Liver (tissue), 8 donors: ENCODE measurements at regions not wholly inside any gene's neighbourhood (a gene's known extent, or its start where the extent isn't known, plus 50 kb on each side); places are given as distances from the start of the nearest gene placed in this dataset.
"Not testable (repeated sequence)": the region's sequence is repeated elsewhere in the genome, so short reads cannot be mapped to it uniquely, and the experiment has no call there.

Experiments
- DNase-seq: peaks from one replicate; pipeline ENCODE4 v3.0.0-alpha.2; 2017; ENCODE audit warnings: low spot score
- H3K27ac ChIP-seq, 2 donors: one replicate each; pipeline ENCODE4 v1.7.0; 2013; ENCODE audit warnings: inconsistent platforms in 2 of 2, low read length in 2 of 2, control low read depth in 1 of 2, low read depth in 1 of 2, mild to moderate bottlenecking in 1 of 2
- H3K27me3 ChIP-seq, 4 donors: one replicate each; pipeline versions ENCODE4 v1.6.1 to v1.7.0; 2013; ENCODE audit warnings: low read length in 3 of 4, inconsistent platforms in 1 of 4, mild to moderate bottlenecking in 1 of 4, moderate library complexity in 1 of 4; ENCODE audit not compliant: control insufficient read depth in 4 of 4, insufficient read depth in 4 of 4
- H3K36me3 ChIP-seq, 4 donors: one replicate each; pipeline versions ENCODE4 v1.6.1 to v1.7.0; 2013; ENCODE audit warnings: low read length in 3 of 4, mild to moderate bottlenecking in 3 of 4, low read depth in 1 of 4, moderate library complexity in 1 of 4; ENCODE audit not compliant: control insufficient read depth in 4 of 4, insufficient read depth in 3 of 4
- H3K4me1 ChIP-seq, 4 donors: one replicate each; pipeline versions ENCODE4 v1.6.1 to v1.7.0; 2013; ENCODE audit warnings: low read length in 3 of 4, mild to moderate bottlenecking in 3 of 4, moderate library complexity in 1 of 4; ENCODE audit not compliant: control insufficient read depth in 4 of 4, insufficient read depth in 4 of 4
- H3K4me3 ChIP-seq, 3 donors: one replicate each; pipeline versions ENCODE4 v1.6.1 to v1.7.0; 2013; ENCODE audit warnings: low read length in 3 of 3, control low read depth in 1 of 3, low read depth in 1 of 3, mild to moderate bottlenecking in 1 of 3
- H3K9ac ChIP-seq, 2 donors: one replicate each; pipeline ENCODE4 v1.7.0; 2013; ENCODE audit warnings: low read length in 2 of 2, mild to moderate bottlenecking in 2 of 2, moderate library complexity in 2 of 2, control low read depth in 1 of 2, low read depth in 1 of 2
- H3K9me3 ChIP-seq, 4 donors: one replicate each; pipeline versions ENCODE4 v1.6.1 to v1.7.0; 2013; ENCODE audit warnings: low read length in 3 of 4; ENCODE audit not compliant: control insufficient read depth in 4 of 4
- EGR1 ChIP-seq, 2 donors: IDR thresholded peaks; 2 replicates each; pipeline ENCODE4 v1.6.1; 2016 to 2018; ENCODE audit warnings: antibody characterized with exemption in 2 of 2, low read depth in 2 of 2
- FOXA1 ChIP-seq: IDR thresholded peaks from 2 replicates; pipeline ENCODE4 v1.6.1; 2016; ENCODE audit warnings: antibody characterized with exemption
- GABPA ChIP-seq, 2 donors: IDR thresholded peaks in 1 of 2; conservative IDR thresholded peaks in 1 of 2; 2 replicates each; pipeline ENCODE4 v1.6.1; 2016; ENCODE audit warnings: antibody characterized with exemption in 2 of 2, mild to moderate bottlenecking in 1 of 2, moderate library complexity in 1 of 2
- HNF4A ChIP-seq, 2 donors: conservative IDR thresholded peaks; 2 replicates each; pipeline ENCODE4 v1.6.1; 2016; ENCODE audit warnings: antibody characterized with exemption in 2 of 2, mild to moderate bottlenecking in 2 of 2
- HNF4G ChIP-seq: IDR thresholded peaks from 2 replicates; pipeline ENCODE4 v1.6.1; 2016; ENCODE audit warnings: antibody characterized with exemption
- JUND ChIP-seq, 2 donors: IDR thresholded peaks; 2 replicates each; pipeline ENCODE4 v1.6.1; 2016; ENCODE audit warnings: antibody characterized with exemption in 2 of 2
- NR2F2 ChIP-seq: IDR thresholded peaks from 2 replicates; pipeline ENCODE4 v1.6.1; 2016; ENCODE audit warnings: antibody characterized with exemption
- RAD21 ChIP-seq, 2 donors: IDR thresholded peaks; 2 replicates each; pipeline ENCODE4 v1.6.1; 2016; ENCODE audit warnings: antibody characterized with exemption in 2 of 2, mild to moderate bottlenecking in 2 of 2
- RXRA ChIP-seq, 2 donors: IDR thresholded peaks; 2 replicates each; pipeline ENCODE4 v1.6.1; 2017 to 2018; ENCODE audit warnings: antibody characterized with exemption in 2 of 2, mild to moderate bottlenecking in 1 of 2
- SP1 ChIP-seq: IDR thresholded peaks from 2 replicates; pipeline ENCODE4 v1.6.1; 2018; ENCODE audit warnings: antibody characterized with exemption, mild to moderate bottlenecking
- TAF1 ChIP-seq: conservative IDR thresholded peaks from 2 replicates; pipeline ENCODE4 v1.6.1; 2016; ENCODE audit warnings: antibody characterized with exemption, mild to moderate bottlenecking
- YY1 ChIP-seq: IDR thresholded peaks from 2 replicates; pipeline ENCODE4 v1.6.1; 2016; ENCODE audit warnings: antibody characterized with exemption, mild to moderate bottlenecking
- WGBS: extraction: QIAGEN DNeasy Blood & Tissue Kit; methylation state at CpG from one replicate; pipeline ENCODE4 v1.1.7; 2013; 5-methylcytosine and 5-hydroxymethylcytosine counted together
- TF ChIP-seq, protein P1 (sequence below): fragments of 150-350 bp; IDR thresholded peaks from 2 replicates; pipeline ENCODE4 v1.5.1; 2017; ENCODE audit warnings: improper control_type of control experiment, low read depth, low read length; ENCODE audit not compliant: missing input control
- TF ChIP-seq, protein P2 (sequence below): IDR thresholded peaks from 2 replicates; pipeline ENCODE4 v1.6.1; 2016; ENCODE audit warnings: antibody characterized with exemption, mild to moderate bottlenecking
- TF ChIP-seq, protein P3 (sequence below): IDR thresholded peaks from 2 replicates; pipeline ENCODE4 v1.6.1; 2016; ENCODE audit warnings: antibody characterized with exemption
- TF ChIP-seq, protein P4 (sequence below): IDR thresholded peaks from 2 replicates; pipeline ENCODE4 v1.6.1; 2016; ENCODE audit warnings: antibody characterized with exemption
- donor health status: healthy.
- donor health status: healthy.
- donor health status: healthy.
- donor health status: healthy.
- donor health status: healthy.

DNA sequence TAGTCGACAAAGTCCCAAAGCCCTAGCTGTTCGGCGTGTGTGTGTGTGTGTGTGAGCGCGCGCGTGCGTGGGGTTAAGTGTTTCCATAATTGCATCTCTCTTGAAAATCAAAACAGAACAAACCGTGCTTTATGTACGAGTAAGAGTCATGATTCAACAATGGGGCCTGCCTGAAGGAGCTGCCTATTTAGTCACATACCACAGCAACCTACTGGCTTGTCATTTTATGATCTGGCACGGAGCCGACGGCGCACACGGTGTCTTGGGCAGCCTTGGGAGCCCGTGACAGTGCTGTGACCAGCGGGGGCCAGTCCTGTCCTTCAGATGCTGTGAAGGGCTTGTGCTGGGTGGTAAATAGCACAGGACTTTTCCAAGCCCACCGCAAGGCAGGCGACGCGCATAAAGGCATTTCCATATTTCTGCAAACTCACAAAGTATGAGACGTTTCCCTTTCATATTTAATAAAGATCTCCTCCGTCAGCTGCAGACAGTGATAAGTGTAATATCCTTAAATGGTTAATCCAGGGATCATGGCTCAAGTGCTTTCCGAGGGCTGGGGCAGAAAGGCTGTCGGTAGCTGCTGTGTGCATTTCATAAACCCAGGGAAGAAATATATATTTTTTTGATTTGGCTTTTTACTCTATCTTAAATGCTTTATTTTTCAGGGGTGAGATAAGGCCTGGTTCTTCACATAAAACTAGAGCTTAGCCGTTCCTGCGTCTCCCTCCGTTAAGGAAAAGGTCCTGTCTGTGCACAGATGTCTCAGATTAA, 270.2 kb upstream of the IRX1 start:
- 82% methylated on average over 28 of the region's 28 CpGs for WGBS
- Histone ChIP-seq H3K4me3 (no peak overlapping the region), H3K4me1 (no peaks in the 10 kb centered on the region), H3K27ac (no peak overlapping the region), H3K9ac (no peak overlapping the region), H3K9me3 (peaks cover 0 to 3% (median 0%) of the 10 kb centered on the region in 4 donors), H3K27me3 (no peaks in the 10 kb centered on the region), H3K36me3 (no peaks in the 10 kb centered on the region)
- no peak for DNase-seq
- TF ChIP-seq GABPA (IDR thresholded peaks at IDR 0.05 in 1 of 2, conservative IDR thresholded peaks at IDR 0.05 in 1 of 2) (no peak), EGR1 (IDR thresholded peaks at IDR 0.05; ENCODE audit: low read depth in 2 of 2) (no peak), HNF4G (no peak), TAF1 (no peak), RAD21 (IDR thresholded peaks at IDR 0.05) (no peak), SP1 (no peak), FOXA1 (no peak), RXRA (IDR thresholded peaks at IDR 0.05) (no peak), NR2F2 (no peak)
- TF ChIP-seq, protein P1, sequence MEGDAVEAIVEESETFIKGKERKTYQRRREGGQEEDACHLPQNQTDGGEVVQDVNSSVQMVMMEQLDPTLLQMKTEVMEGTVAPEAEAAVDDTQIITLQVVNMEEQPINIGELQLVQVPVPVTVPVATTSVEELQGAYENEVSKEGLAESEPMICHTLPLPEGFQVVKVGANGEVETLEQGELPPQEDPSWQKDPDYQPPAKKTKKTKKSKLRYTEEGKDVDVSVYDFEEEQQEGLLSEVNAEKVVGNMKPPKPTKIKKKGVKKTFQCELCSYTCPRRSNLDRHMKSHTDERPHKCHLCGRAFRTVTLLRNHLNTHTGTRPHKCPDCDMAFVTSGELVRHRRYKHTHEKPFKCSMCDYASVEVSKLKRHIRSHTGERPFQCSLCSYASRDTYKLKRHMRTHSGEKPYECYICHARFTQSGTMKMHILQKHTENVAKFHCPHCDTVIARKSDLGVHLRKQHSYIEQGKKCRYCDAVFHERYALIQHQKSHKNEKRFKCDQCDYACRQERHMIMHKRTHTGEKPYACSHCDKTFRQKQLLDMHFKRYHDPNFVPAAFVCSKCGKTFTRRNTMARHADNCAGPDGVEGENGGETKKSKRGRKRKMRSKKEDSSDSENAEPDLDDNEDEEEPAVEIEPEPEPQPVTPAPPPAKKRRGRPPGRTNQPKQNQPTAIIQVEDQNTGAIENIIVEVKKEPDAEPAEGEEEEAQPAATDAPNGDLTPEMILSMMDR = no peak
- TF ChIP-seq, protein P2, sequence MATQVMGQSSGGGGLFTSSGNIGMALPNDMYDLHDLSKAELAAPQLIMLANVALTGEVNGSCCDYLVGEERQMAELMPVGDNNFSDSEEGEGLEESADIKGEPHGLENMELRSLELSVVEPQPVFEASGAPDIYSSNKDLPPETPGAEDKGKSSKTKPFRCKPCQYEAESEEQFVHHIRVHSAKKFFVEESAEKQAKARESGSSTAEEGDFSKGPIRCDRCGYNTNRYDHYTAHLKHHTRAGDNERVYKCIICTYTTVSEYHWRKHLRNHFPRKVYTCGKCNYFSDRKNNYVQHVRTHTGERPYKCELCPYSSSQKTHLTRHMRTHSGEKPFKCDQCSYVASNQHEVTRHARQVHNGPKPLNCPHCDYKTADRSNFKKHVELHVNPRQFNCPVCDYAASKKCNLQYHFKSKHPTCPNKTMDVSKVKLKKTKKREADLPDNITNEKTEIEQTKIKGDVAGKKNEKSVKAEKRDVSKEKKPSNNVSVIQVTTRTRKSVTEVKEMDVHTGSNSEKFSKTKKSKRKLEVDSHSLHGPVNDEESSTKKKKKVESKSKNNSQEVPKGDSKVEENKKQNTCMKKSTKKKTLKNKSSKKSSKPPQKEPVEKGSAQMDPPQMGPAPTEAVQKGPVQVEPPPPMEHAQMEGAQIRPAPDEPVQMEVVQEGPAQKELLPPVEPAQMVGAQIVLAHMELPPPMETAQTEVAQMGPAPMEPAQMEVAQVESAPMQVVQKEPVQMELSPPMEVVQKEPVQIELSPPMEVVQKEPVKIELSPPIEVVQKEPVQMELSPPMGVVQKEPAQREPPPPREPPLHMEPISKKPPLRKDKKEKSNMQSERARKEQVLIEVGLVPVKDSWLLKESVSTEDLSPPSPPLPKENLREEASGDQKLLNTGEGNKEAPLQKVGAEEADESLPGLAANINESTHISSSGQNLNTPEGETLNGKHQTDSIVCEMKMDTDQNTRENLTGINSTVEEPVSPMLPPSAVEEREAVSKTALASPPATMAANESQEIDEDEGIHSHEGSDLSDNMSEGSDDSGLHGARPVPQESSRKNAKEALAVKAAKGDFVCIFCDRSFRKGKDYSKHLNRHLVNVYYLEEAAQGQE = no peak

DNA sequence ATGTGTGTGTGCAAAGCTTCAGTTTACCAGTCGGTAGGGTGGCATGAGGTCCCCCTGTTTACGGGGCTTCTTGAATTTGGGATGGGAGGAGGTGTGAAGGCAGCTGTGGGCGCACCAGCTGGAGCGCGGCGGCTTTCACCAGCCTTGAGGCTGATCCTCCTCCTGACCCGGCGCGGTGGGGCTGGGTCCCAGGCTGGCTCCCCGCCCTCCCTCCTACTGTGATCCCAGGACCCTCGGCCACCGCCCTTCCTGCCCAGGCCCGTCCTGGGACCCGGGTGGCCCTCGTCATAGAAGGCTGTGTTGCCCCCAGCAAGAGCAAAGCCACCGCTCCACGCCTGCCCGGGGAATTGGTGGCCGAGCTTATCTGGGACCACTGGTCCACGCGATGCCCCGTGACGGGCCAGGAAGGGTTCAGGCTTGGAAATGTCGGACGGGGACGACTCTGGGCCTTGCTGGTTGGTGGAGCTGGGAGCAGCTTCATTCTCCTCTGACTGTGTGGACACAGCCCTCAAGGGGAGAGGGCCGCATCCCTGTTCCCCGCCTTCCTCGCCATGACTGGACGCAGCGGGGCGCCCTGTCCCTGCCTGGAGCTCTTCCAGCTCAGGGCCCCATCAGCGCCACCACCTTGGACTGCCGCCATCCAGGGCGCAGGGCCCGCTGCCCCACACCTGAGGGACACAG, 271.1 kb upstream of the IRX1 start:
- Histone ChIP-seq H3K4me3 (no peak overlapping the region), H3K4me1 (no peaks in the 10 kb centered on the region), H3K27me3 (no peaks in the 10 kb centered on the region), H3K9ac (no peak overlapping the region), H3K36me3 (no peaks in the 10 kb centered on the region), H3K9me3 (peaks cover 0 to 3% (median 0%) of the 10 kb centered on the region in 4 donors), H3K27ac (no peak overlapping the region)
- DNase-seq = no peak
- no peak for TF ChIP-seq YY1
- no peak for TF ChIP-seq RAD21 (IDR thresholded peaks at IDR 0.05)
- TF ChIP-seq, protein P1 = no peak
- TF ChIP-seq, protein P3, sequence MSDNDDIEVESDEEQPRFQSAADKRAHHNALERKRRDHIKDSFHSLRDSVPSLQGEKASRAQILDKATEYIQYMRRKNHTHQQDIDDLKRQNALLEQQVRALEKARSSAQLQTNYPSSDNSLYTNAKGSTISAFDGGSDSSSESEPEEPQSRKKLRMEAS = no peak
- TF ChIP-seq JUND (IDR thresholded peaks at IDR 0.05) = no peak
- no peak for TF ChIP-seq HNF4A (conservative IDR thresholded peaks at IDR 0.05)
- no peak for TF ChIP-seq TAF1
- no peak for TF ChIP-seq HNF4G
- TF ChIP-seq, protein P4, sequence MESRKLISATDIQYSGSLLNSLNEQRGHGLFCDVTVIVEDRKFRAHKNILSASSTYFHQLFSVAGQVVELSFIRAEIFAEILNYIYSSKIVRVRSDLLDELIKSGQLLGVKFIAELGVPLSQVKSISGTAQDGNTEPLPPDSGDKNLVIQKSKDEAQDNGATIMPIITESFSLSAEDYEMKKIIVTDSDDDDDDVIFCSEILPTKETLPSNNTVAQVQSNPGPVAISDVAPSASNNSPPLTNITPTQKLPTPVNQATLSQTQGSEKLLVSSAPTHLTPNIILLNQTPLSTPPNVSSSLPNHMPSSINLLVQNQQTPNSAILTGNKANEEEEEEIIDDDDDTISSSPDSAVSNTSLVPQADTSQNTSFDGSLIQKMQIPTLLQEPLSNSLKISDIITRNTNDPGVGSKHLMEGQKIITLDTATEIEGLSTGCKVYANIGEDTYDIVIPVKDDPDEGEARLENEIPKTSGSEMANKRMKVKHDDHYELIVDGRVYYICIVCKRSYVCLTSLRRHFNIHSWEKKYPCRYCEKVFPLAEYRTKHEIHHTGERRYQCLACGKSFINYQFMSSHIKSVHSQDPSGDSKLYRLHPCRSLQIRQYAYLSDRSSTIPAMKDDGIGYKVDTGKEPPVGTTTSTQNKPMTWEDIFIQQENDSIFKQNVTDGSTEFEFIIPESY = no peak
- no peak for TF ChIP-seq SP1
- no peak for TF ChIP-seq FOXA1
- 91% methylated on average over 36 of the region's 36 CpGs for WGBS

DNA sequence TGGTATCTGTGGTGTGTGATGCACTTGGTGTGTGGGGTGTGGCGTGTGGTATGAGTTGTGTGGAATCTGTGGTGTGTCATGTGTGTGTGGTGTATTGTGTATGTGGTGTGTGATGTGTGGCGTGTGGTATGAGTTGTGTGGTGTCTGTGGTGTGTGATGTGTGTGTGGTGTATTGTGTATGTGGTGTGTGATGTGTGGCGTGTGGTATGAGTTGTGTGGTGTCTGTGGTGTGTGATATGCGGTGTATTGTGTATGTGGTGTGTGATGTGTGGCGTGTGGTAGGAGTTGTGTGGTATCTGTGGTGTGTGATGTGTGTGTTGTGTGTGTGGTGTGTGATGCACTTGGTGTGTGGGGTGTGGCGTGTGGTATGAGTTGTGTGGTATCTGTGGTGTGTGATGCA, 271.7 kb upstream of the IRX1 start:
- H3K27ac ChIP-seq, DNase-seq, H3K4me3 ChIP-seq, H3K9ac ChIP-seq, H3K4me1 ChIP-seq, H3K36me3 ChIP-seq, H3K27me3 ChIP-seq, H3K9me3 ChIP-seq: not testable (repeated sequence)
- WGBS = 96% methylated on average over 6 of the region's 6 CpGs
